Lower leg skin (tissue), 4 donors: ENCODE measurements at regions not wholly inside any gene's neighbourhood (a gene's known extent, or its start where the extent isn't known, plus 50 kb on each side); places are given as distances from the start of the nearest gene placed in this dataset.

Experiments used
- DNase-seq, 2 donors: peaks; one replicate each; pipeline ENCODE4 v3.0.0-alpha.2; 2019; ENCODE audit warnings: low spot score in 2 of 2
- H3K4me3 ChIP-seq: fragments of 200-600 bp; sonication (generic); 2 replicates; pipeline ENCODE4 v1.5.1; 2017; ENCODE audit warnings: mild to moderate bottlenecking, low read depth; ENCODE audit not compliant: poor library complexity, severe bottlenecking
- CTCF ChIP-seq, 3 donors: fragments of 450-650 bp; IDR thresholded peaks; one replicate each; pipeline ENCODE4 v1.5.1; 2016; ENCODE audit warnings: antibody characterized with exemption in 3 of 3, mild to moderate bottlenecking in 3 of 3, moderate library complexity in 2 of 3
- POLR2A ChIP-seq, 2 donors: fragments of 450-650 bp; IDR thresholded peaks; one replicate each; pipeline ENCODE4 v1.6.1; 2016 to 2017; ENCODE audit warnings: antibody characterized with exemption in 2 of 2, mild to moderate bottlenecking in 1 of 2, moderate library complexity in 1 of 2
- WGBS, 2 donors: methylation state at CpG; one replicate each; pipeline ENCODE4 v1.1.5; 2018; 5-methylcytosine and 5-hydroxymethylcytosine counted together
- intact Hi-C: fragments of 100-400 bp; cut with DNase I; formaldehyde crosslinking; loops from one replicate; pipeline ENCODE4 v1.15.0; 2023; ENCODE audit warnings: low total_unique reads

- WGBS, 2 donors = 21 to 26% methylated on average over 9 of the region's 9 CpGs
- TF ChIP-seq CTCF (IDR thresholded peaks at IDR 0.05) (peak in 1 of 3 donors; percentile 56), POLR2A (IDR thresholded peaks at IDR 0.05) (no peak)
- DNase-seq = peak; percentile 75 to 95
- intact Hi-C loops = no loop called here
- no peak overlapping the region for H3K4me3 ChIP-seq
These were observed 67.1 kb downstream of the KLF4 start for GRCh38 chr9:107422189-107423185.

- intact Hi-C loops = no loop called here
- no peak for DNase-seq
- H3K4me3 ChIP-seq = no peak overlapping the region
- TF ChIP-seq CTCF (IDR thresholded peaks at IDR 0.05) (no peak), POLR2A (IDR thresholded peaks at IDR 0.05) (no peak)
- WGBS, 2 donors = 83 to 85% methylated on average over 3 of the region's 3 CpGs
These were observed 79.1 kb downstream of the KLF4 start for GRCh38 chr9:107410420-107410819.

GRCh38 chr9:107409581-107410389, 79.8 kb downstream of the KLF4 start:
- no peak for TF ChIP-seq CTCF (IDR thresholded peaks at IDR 0.05)
- TF ChIP-seq POLR2A (IDR thresholded peaks at IDR 0.05) = no peak
- 54 to 56% methylated on average over 12 to 13 of the region's 13 CpGs for WGBS, 2 donors
- DNase-seq = no peak
- no peak overlapping the region for H3K4me3 ChIP-seq
- intact Hi-C loops = loop anchor here (10.0 kb wide), 1 partner anchor 235 kb away; no protein-coding TSS in a partner anchor

GRCh38 chr9:107407675-107408074, 81.9 kb downstream of the KLF4 start:
- intact Hi-C loops = loop anchor here (10.0 kb wide), 1 partner anchor 237 kb away; no protein-coding TSS in a partner anchor
- TF ChIP-seq POLR2A (IDR thresholded peaks at IDR 0.05) (no peak), CTCF (IDR thresholded peaks at IDR 0.05) (no peak)
- 31 to 58% methylated on average over 2 of the region's 2 CpGs for WGBS, 2 donors

GRCh38 chr9:107405511-107405910, 84.1 kb downstream of the KLF4 start:
- no peak for DNase-seq
- WGBS, 2 donors = 88 to 91% methylated on average over 6 of the region's 6 CpGs
- intact Hi-C loops = loop anchor here (10.0 kb wide), 1 partner anchor 239 kb away; no protein-coding TSS in a partner anchor
- TF ChIP-seq POLR2A (IDR thresholded peaks at IDR 0.05) = no peak
- no peak for TF ChIP-seq CTCF (IDR thresholded peaks at IDR 0.05)
- no peak overlapping the region for H3K4me3 ChIP-seq

More at GRCh38 chr9:107407675-107408074, 81.9 kb downstream of the KLF4 start:
- H3K4me3 ChIP-seq = no peak overlapping the region
- DNase-seq = no peak
